ENCODE measurements at regions not wholly inside any gene's neighbourhood (a gene's known extent, or its start where the extent isn't known, plus 50 kb on each side); places are given as distances from the start of the nearest gene placed in this dataset.

- TF ChIP-seq CTCF (IDR thresholded peaks at IDR 0.05), result no peak
- TF ChIP-seq POLR2A (IDR thresholded peaks at IDR 0.05), result no peak
Observed at GRCh38 chr18:44117821-44118220, 562.9 kb upstream of the SETBP1 start.

All from transverse colon (tissue), 3 donors.